ENCODE measurements at regions not wholly inside any gene's neighbourhood (a gene's known extent, or its start where the extent isn't known, plus 50 kb on each side); places are given as distances from the start of the nearest gene placed in this dataset.
"Not testable (repeated sequence)": the region's sequence is repeated elsewhere in the genome, so short reads cannot be mapped to it uniquely, and the experiment has no call there.

DNA sequence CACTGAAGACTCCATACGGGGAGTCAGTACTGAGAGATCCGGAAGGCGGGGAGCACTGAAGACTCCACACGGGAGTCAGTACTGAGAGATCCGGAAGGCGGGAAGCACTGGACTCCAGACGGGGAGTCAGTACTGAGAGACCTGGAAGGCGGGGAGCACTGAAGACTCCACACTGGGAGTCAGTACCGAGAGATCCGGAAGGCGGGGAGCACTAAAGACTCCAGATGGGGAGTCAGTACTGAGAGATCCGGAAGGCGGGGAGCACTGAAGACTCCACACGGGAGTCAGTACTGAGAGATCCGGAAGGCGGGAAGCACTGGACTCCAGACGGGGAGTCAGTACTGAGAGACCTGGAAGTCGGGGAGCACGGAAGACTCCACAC, 77.2 kb downstream of the DLL1 start:
- DNase-seq (ENCODE audit: extremely low read depth in 1 of 2, low read depth in 1 of 2) = not testable (repeated sequence)

DNA sequence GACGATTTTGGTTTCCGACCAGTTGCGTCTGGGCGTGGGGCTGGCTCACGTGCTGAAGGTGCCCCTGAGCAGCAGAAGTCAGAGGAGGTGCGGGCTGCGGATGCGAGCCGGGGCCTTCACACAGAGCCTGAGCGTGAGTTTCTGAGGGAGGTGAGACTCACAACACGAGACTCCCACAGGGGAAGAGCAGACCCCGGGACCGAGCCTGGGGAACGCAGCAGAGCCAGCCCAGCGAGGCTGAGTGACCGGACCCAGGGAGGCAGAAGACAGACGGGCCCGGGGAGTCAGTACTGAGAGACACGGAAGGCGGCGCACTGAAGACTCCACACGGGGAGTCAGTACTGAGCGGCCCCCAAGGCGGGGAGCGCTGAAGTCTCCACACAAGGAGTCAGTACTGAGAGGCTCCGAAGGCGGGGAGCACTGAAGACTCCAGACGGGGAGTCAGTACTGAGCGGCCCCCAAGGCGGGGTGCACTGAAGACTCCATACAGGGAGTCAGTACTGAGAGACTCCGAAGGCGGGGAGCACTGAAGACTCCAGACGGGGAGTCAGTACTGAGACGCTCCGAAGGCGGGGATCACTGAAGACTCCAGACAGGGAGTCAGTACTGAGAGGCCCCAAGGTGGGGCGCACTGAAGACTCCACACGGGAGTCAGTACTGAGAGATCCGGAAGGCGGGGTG, 77.8 kb downstream of the DLL1 start:
- no peak for DNase-seq (ENCODE audit: extremely low read depth in 1 of 2, low read depth in 1 of 2)

DNA sequence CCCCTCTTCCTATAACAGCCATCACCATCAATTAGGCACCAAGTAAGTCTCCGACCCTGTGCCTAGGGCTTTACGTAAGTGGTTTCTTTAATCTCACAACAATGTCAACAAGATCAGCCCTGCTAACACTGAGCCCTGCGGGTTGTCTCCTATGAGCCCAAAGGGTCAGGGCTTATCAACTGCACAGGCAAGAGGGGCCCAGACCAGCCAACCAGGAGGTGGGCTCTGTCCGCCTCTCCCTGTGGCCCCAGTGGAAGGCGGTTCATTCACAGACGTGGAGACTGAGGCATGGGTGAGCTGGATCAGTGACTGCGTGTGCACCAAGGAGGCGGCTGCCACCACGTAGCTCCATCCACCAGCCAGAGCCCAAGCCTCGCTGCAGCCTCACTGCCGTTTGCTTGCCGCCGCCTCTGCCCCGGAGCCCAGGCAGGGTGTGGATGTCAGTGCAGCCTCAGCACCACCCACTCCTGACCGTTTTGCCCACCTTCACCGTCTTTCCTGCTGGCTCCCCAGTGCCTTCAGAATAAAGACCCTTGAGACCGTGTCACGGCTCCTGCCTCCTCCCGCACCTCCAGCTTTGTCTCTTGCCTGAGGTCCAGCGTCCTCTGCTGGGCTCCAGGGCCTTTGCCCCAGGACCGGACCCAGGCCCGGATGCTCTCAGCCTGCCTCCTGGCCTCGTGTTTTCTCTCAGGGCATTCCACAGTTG, 78.7 kb downstream of the DLL1 start:
- no peak for DNase-seq (ENCODE audit: extremely low read depth in 1 of 2, low read depth in 1 of 2)

DNA sequence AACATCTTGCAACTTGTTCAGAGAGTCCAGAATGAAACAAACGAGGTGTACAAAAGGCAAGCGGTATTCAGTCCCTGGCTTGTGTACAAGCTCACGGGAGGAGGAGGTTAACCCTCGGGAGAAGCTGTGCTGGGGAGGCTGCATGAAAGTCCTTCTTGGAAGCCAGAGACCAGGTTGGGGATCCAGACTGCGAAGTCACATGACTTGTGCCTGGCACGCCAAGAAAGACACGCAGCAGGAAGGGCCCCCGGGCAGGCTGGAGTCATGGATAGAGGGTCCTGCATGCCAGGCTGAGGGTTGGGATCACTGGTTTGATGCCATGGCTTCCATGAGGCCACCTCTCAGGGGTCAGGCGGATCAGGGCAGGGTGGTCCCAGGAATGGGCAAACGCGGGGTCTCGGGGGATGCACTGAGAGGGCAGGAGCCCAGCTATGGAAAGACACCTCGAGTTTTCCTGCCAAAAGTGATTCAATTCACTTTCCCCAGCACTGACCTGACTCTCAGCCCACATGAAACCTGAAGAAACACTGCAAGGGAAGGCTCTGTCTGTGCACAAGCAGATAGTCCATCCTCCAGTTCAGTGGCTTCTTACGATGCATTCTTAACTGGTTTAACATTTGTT, 79.4 kb downstream of the DLL1 start:
- DNase-seq (ENCODE audit: extremely low read depth in 1 of 2, low read depth in 1 of 2) = no peak

DNA sequence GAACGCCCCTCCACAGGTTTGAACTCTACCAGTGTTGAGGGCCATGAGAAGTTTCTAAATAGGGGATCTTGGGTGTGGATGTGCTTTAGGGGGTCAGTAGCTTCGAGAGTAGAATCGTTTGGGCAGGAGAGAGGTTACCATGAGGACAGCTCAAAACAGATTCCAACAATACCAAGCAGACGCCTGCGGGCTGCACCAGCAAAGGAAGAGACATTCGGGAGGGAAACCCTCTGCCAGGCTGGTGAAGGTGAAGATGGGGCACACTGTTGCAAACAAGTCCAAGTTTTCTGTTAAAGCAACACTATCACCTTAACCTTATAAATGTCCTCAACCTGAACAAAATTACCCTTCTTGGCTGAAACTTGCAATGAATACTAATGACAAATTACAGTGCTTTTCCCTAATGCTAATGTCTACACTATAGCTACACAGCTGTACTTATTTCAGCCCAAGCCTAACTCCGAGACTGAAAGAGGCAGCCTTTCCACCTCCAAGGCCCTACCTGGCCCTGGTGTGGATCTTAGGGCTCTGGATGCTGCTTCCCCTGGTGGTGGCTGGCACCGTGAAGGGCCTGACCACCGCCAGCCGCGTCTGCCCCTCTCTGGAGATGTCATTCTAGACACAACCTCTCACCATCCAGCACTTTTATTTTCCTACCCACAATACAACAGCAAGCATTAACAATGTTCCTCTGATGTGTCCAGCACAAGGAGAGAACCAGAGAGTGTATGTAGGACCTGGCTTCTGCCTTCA, 80.1 kb downstream of the DLL1 start:
- no peak for DNase-seq (ENCODE audit: extremely low read depth in 1 of 2, low read depth in 1 of 2)

DNA sequence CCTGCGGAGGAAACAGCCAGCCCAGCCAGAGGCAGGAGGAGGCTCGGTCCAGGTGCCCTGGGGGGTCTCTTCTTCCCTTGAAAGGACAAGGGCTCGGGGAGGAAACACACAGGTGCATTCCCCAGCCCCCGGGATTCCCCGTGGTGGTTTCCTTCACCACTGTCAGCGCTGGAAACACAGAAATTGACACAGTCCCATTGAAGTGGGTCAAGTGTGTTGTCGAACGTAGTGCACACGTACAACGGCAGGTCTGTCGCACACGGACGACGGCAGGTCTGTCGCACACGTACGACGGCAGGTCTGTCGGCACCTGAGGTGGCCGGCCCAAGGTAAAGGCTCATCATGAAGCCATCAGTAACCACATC, 80.9 kb downstream of the DLL1 start:
- no peak for DNase-seq (ENCODE audit: extremely low read depth in 1 of 2, low read depth in 1 of 2)

DNA sequence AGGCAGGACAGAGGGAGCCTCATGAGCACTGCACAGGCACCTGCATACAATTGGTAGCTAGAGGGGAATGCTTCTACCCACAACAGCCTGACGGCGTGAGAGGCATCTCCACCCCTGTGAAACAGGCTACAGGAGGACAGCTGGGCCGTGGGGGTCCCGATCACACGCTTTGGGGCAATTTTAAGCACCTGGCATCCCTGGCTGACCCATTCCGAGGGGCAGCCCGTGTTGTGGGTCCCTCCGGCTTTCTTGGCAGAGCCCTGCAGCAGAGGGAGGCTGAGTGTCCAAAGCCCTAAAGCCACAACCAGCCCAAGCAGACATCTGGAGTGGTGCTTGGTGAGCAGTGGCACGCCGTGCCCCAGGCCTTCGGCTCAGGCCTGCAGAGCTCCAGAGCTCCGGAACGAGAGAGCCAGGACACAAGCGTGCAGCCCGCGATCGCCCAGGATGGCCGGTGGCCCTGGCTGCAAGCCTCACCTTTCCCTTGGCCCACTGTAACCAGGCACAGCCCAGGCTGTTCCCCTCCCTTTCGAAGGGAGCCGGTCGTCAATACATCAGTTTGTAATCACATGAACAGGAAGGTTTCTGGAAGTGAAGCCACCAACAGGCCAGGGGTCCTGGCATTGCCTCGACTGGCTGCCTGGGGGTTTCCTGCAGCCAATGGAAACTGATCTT, 81.4 kb downstream of the DLL1 start:
- no peak for DNase-seq (ENCODE audit: extremely low read depth in 1 of 2, low read depth in 1 of 2)

DNA sequence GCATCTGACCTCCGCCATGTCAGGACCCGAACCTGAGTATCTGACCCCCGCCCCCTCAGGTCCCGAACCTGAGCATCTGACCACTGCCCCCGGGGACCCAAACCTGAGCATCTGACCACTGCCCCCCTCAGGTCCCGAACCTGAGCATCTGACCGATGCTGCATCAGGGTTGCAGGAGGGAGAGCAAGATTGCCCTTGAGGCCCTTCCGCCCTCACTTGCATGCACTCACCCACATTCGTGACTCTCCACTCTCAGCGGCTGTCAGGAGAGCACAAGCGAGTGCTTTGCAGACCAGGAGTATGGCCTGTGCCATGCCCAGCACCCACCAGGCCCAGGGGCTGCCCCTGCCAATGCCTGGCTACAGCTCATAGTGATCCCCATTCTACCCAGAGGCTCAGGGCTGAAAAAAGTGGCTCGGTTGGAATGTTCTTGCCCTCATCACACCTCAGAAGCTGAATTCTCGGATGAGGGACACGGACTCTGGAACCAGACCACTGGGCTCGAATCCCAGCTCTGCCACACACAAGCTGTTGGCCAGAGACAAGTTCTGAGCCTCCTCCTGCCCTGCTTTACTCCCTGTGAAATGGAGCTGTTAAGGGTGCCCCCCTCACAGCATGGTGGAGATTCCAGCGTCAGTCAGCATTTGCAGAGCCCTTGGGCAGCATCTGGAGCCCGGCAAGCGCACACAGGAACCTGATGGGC, 82.1 kb downstream of the DLL1 start:
- no peak for DNase-seq (ENCODE audit: extremely low read depth in 1 of 2, low read depth in 1 of 2)

DNA sequence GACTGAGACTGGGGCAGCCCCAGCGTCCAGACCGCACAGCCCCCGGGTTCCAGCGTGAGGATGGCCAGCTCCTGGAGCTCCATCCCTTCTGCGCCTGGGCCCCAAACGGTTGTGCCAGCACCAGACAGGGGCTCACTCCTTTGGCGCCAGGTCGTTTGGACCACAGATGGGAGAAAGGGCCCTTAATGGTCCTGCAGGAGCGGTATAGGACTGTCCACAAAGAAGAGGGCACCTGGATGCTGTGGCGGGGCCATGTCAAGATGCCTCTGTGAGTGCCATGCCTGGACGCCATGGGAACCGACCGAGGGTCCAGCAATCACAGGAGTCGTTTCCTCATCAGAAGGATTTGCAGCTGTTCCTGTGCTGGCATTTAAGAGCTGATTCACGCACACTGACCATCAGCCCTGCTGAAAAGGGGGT, 82.7 kb downstream of the DLL1 start:
- no peak for DNase-seq (ENCODE audit: extremely low read depth in 1 of 2, low read depth in 1 of 2)

DNA sequence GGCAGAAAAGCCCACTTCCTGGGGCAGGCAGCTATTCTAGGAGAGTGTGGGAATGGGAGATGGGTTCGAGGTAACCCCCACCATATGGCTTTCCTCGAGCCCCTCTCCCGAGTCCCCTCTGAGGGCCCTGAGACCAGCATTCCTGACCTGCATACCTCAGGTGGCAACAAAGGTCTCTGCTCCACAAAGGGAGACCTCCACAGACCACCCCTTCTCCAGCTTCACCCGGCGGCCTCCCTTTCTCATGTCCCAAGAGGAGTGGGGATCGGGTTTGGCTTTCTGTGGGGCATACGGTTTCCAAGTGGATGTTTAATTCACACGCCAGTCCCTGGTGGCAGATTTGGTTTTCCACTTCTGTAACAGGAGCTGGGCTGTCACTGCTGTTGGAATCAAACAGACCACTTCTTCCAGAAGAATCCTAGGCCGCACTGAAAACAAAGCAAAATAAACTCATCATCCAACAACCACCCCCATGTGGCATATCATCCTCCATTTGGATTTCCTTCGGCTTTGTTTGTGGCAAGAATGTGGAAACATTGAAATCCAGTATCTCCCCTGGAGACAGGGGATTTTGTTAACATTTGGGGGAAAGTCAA, 83.2 kb downstream of the DLL1 start:
- DNase-seq (ENCODE audit: extremely low read depth in 1 of 2, low read depth in 1 of 2) = no peak

DNA sequence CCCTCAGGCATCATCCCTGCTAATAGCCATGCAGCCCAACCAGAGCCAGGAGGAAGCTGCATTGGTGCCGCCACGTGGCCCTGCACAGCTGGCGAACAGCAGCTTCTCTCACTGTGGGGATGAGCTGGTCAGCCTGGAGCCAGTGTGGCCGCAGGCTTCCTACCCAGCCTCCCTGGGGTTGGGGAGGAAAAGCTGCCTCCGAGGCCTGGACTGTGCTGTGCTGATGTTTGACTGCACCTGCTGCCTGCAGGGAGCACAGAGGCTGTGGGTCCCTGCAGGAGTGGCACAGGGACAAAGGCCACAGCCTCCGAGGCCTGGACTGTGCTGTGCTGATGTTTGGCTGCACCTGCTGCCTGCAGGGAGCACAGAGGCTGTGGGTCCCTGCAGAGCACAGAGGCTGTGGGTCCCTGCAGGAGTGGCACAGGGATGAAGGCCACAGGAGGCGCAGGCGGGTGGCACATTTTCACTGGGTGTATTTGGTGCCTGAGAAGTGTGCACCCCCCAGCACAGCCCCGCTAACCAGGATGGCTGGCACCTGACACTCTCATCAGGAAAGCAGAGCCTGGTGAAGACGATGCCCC, 83.9 kb downstream of the DLL1 start:
- no peak for DNase-seq (ENCODE audit: extremely low read depth in 1 of 2, low read depth in 1 of 2)

DNA sequence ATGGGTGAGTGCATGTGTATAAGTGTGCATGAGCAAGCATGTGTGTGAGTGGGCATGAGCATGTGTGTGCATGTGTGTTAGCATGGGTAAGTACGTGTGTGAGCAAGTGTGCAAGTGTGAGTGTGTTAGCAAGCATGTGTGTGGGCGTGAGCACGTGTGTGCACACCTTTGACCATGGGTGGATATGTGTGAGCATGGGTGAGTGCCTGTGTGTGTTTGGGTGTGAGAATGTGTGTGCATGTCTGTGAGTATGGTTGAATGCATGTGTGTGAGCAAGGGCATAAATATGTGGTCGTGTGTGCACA, 84.6 kb downstream of the DLL1 start:
- DNase-seq (ENCODE audit: extremely low read depth in 1 of 2, low read depth in 1 of 2) = no peak

DNA sequence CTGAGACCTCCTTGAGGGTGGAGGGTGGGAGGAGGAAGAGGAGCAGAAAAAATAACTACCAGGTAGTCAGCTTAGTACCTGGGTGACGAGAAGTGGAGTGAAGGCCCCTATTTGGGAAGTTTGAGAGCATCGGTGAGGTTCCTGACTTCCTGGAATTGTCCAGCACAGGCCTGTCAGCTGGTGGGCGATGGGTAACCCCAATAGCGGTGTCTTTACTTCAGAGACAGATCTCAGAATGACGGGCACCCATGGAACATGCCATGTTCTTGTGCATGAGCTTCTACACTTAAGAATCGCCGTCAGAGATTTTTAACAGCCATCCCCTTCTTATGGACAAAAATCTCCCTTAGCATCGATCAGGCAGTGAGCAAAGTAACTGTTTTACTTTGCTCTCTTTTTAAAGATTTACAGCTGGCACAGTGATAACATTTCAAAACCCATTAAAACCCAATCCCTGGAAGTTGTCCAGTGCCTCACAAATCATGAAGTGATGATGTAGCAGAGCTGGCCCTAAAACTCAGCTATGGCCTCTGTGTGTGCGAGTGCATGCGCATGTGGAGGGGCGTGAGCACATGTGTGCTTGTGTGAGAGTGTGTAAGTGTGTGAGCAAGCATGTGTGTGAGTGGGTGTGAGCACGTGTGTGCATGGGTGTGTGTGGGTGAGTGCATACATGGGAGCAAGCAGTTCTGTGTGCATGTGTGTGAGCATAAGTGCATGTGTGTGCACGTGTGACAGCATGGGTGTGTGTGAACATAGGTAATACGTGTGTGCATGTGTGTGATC, 85.2 kb downstream of the DLL1 start:
- no peak for DNase-seq (ENCODE audit: extremely low read depth in 1 of 2, low read depth in 1 of 2)

DNA sequence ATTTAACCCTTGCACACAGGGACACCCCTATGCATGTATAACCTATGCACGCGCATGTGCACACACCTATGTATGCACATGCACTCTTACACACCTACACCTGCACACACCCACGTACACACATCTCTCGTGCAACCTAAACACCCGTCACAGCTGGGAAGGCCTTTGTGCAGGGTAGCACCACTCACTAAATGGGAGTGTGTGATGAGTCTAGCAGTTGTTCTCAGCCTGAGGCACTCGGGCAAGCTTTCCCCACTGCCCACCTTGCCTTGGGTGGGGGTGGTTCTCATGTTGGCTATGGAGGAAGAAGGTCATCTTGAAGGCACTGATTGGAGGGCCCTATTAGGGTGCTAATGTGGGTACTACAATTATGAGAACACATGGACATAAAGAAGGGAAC, 85.8 kb downstream of the DLL1 start:
- no peak for DNase-seq (ENCODE audit: extremely low read depth in 1 of 2, low read depth in 1 of 2)

DNA sequence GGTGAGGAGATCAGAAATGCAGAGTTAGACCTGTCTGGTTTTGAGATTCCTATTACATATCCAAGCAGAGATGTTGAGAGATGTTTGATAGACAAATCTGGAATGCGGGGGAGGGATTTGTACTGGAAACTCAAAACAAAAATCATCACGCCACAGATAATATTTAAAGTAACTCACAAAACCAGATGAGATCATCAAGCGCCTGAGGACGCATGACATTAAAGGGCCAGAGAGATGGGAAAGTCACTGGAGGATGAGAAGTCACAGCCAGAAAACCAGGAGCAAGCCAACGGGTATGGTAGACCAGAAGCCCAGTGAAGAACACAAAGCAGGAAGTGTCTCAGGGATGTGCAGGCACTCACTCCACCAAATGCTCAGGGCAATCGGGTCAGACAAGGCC, 87.7 kb downstream of the DLL1 start:
- DNase-seq (ENCODE audit: extremely low read depth in 1 of 2, low read depth in 1 of 2) = no peak

DNA sequence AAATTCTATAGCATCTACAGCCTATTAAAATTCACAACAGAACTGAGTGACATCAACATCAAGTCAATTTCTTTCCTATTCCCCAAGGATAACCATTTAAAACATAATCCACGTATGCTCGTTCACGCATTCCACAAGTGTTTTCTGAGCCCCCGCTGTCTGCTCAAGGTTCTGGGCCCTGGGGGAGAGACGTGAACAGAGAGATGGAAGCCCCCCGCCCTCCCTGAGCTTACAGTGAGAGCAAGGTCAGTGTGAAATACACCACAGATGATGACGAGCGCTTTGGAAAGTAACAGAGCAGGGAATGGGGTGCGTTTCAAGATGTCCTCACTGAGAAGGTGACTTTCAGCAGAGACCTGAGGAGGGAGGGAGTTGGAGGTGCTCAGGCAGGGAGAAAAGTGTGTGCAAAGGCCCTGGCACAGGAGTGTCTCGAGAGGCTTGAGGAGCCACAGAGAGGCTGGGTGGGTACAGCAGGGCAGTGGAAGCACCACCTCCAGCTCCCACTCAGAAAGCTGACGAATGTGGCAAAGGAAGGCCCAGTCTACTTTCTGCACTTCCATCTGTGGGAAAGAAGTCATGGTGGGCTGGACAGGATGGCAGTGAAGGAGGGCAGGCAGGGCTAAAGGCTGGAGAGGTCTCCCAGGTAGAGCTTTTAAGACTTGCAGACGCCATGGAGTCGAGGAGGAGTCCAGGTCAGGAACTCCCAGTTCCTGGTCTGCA, 88.3 kb downstream of the DLL1 start:
- DNase-seq (ENCODE audit: extremely low read depth in 1 of 2, low read depth in 1 of 2) = no peak

DNA sequence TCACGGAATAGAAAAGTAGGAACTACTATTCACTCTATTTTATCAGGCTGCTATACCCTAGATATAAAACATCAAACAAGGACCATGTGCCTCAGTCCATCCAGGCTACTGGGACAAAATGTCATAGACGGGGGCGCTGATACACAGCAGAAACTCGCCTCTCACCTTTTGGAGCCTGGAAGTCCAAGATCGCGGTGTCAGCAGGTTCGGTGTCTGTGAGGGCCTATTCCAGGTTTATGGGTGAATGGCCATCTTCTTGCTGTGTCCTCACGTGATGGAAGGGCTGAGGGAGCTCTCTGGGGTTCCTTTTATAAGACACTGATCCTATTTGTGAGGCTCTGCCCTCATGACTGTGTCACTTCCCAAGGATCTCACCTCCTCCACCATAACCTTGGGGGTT, 89.5 kb downstream of the DLL1 start:
- no peak for DNase-seq (ENCODE audit: extremely low read depth in 1 of 2, low read depth in 1 of 2)

DNA sequence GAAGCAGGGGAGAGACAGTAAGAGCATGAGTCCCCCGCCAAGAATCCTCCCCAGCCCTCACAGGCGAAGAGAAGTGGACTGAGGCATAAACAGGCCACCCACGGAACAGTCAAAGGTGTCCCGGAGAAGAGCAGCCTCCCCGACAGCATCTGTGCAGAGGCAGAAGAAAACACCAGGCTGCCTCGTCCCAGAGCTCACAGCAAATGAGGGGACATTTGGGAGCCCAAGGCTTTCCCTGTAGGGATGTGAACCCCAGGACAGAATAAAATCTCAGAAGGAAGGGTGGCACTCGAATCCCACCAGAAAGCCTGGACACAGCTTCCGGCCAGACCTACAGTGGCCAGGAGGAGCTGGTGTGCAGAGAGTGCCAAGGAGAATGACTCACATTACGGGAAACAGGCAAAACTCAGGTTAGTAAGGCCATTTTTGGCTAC, 90.4 kb downstream of the DLL1 start:
- DNase-seq (ENCODE audit: extremely low read depth in 1 of 2, low read depth in 1 of 2) = no peak

DNA sequence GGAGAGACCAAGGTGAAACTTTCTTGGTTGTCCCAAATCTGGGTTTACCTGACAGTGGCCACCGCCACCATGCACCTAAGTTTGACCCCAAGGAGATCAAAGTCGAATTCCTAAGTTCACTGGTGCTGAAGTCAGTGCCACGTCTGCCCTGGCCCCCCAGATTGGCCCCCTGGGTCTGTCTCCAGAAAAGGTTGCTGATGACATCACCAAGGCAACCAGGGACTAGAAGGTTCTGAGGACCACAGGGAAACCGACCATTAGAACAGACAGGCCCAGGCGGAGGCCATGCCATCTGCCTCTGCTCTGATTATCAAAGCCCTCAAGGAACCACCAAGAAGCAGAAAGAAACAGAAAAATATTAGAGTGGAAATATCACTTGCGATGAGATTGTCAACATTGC, 91.2 kb downstream of the DLL1 start:
- DNase-seq (ENCODE audit: extremely low read depth in 1 of 2, low read depth in 1 of 2) = no peak

Measured in activated CD8-positive, alpha-beta memory T cell treated with anti-CD3 and anti-CD28 coated beads for 1 hour (primary cell).